ENCODE measurements at regions not wholly inside any gene's neighbourhood (a gene's known extent, or its start where the extent isn't known, plus 50 kb on each side); places are given as distances from the start of the nearest gene placed in this dataset.

GRCh38 chr16:50881331-50881830 lies 139.5 kb downstream of the CYLD start:
- peak; percentile 21 for DNase-seq (ENCODE audit: low read depth, low spot score)

- no peak for DNase-seq (ENCODE audit: low read depth, low spot score)
These were observed 139.0 kb downstream of the CYLD start for GRCh38 chr16:50880926-50881325.

- DNase-seq (ENCODE audit: low read depth, low spot score) = peak; percentile 79
These were observed 138.2 kb downstream of the CYLD start for GRCh38 chr16:50879873-50880695.

GRCh38 chr16:50878966-50879615 lies 137.2 kb downstream of the CYLD start:
- DNase-seq (ENCODE audit: low read depth, low spot score) = no peak

GRCh38 chr16:50878536-50878935 lies 136.7 kb downstream of the CYLD start:
- DNase-seq (ENCODE audit: low read depth, low spot score) = no peak

- no peak for DNase-seq (ENCODE audit: low read depth, low spot score)
These were observed 134.4 kb downstream of the CYLD start for GRCh38 chr16:50876263-50876662.

GRCh38 chr16:50868577-50868976 lies 126.7 kb downstream of the CYLD start:
- DNase-seq (ENCODE audit: low read depth, low spot score) = no peak

- no peak for DNase-seq (ENCODE audit: low read depth, low spot score)
These were observed 124.9 kb downstream of the CYLD start for GRCh38 chr16:50866806-50867205.

- no peak for DNase-seq (ENCODE audit: low read depth, low spot score)
These were observed 122.5 kb downstream of the CYLD start for GRCh38 chr16:50864386-50864785.

- no peak for DNase-seq (ENCODE audit: low read depth, low spot score)
These were observed 121.8 kb downstream of the CYLD start for GRCh38 chr16:50863644-50864144.

- no peak for DNase-seq (ENCODE audit: low read depth, low spot score)
These were observed 121.1 kb downstream of the CYLD start for GRCh38 chr16:50862818-50863643.

GRCh38 chr16:50861970-50862411 lies 120.1 kb downstream of the CYLD start:
- DNase-seq (ENCODE audit: low read depth, low spot score) = no peak

GRCh38 chr16:50861451-50861850 lies 119.6 kb downstream of the CYLD start:
- no peak for DNase-seq (ENCODE audit: low read depth, low spot score)

- no peak for DNase-seq (ENCODE audit: low read depth, low spot score)
These were observed 117.9 kb downstream of the CYLD start for GRCh38 chr16:50859628-50860360.

- DNase-seq (ENCODE audit: low read depth, low spot score) = no peak
These were observed 117.2 kb downstream of the CYLD start for GRCh38 chr16:50858877-50859627.

- DNase-seq (ENCODE audit: low read depth, low spot score) = no peak
These were observed 116.5 kb downstream of the CYLD start for GRCh38 chr16:50858376-50858775.

- no peak for DNase-seq (ENCODE audit: low read depth, low spot score)
These were observed 116.0 kb downstream of the CYLD start for GRCh38 chr16:50857881-50858280.

GRCh38 chr16:50856991-50857390 lies 115.1 kb downstream of the CYLD start:
- DNase-seq (ENCODE audit: low read depth, low spot score) = no peak

GRCh38 chr16:50853329-50853728 lies 111.4 kb downstream of the CYLD start:
- DNase-seq (ENCODE audit: low read depth, low spot score) = no peak
